ENCODE measurements at regions not wholly inside any gene's neighbourhood (a gene's known extent, or its start where the extent isn't known, plus 50 kb on each side); places are given as distances from the start of the nearest gene placed in this dataset.

DNA sequence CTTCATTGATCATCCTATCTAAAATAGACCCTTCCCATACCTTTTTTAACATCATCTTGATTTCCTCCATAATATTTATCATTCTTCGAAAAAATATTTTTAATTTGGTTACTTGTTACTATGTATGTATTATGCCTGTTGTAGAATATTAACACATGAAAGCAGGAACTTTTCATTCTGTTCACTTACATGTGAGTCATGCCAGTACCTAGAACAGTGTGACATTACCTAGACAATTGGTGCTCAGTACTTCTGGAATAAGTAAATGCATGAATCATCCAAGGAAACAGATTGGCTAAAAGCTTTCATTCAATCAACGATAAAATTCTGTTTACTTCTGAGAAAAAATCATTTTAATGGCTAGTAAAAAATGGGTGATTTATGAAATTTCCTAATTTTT lies 76.4 kb downstream of the CXXC4 start:
- DNase-seq, result no peak

DNA sequence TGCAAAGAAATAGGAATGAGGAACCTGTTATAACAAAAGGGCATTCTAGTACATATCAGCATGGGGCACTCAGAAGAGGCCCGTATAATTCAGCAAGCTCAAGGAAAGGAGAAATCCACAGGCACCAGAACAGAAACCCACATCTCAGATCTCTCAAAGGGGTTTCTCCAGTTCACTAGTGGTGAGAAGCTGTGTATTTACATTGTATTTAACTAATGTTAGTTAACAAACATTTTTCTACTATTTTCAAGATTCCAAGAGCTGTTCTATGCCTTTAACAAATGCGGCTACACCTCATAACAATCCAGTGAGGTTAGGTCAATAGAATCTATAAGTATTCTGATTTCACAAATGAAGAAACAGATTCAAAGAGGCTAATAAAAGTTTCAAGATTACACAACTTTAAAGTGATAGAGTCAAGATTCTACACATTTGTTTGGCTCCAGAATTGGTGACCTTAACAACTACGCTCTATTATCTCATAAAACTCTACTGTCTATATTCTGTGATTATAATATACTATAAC lies 77.3 kb downstream of the CXXC4 start:
- DNase-seq, result no peak

DNA sequence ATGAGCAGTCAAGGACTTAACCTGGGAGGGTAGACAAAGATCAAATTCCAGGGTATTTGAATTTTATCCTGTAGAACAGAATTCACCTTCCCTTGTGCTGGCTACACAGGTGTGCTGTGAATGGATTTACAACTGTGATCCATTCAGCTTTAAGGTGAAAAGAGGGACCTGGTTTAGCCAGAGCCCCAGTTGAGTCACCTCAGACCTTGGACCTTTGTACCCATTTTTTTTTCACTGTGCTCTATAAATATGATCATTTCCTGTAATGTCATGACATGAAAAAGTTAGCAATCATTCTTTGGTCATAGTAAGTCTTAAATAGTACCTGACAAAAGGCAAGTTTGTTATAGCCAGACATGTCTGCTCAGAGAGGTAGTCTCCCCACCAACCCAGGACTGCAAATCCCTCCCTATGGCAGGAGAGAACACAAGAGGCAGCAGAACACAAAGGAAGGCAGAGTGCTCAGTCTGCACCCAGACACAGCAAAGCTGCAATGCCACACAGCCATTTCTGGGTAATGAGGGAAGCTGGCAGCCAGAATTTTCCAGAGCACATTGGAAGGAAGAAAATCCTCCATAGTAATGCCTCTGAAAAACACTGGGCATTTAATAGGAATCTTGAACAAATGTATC lies 77.9 kb downstream of the CXXC4 start:
- no peak for DNase-seq

DNA sequence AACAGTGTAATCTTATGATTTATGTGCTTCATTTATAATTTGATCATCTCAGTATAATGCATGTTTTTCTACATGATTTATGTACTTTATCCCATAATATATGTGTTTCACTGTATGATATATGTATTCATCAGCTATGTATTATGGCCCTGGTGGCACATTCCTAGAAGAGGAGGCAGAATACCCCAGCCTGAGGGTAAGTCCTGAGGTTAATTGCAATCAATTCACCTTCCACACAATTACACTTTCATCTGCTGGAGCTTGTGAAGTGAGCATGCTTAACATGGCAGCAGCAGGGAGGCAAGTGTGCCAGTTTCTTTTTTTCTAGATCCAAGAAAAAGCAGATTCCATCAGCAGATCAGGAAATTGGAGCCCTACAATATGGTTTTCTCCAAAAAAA lies 81.2 kb downstream of the CXXC4 start:
- DNase-seq, result no peak

DNA sequence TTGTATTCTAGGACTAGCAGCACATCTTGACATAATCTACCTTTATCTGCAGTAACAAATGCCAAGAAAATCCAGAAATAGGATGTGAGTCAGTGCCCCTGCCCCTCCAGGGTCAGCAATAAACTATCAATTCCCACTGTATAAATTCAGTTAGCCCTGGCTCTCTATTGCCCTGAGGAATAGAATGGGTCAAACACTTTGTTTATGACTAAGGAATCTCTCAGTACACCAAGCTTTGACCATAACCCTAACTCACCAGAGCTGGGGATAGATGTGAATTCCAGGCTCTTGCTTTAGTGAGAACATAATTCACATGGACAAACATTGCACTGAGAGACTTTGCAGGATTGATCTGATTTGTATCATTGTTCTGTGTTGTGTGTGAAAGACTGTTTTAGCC lies 82.3 kb downstream of the CXXC4 start:
- no peak for DNase-seq

DNA sequence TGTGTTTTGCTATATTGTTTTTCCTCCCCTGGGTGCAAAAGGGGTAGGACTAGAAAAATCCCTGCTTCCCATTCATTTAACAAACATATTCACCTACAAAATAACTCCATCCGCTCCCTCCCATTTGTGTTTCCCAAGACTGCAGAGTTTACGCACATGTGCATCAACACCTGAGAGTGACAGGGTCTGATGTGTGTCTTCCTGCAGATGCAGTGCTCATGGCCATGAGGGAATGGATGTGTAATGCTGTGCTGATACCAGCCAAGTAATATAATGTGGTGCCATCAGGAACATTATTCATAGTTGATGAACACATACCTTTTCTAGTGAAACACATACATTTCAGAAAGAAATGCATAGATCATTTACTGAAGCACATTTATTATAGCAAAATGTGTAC lies 83.2 kb downstream of the CXXC4 start:
- no peak for DNase-seq

DNA sequence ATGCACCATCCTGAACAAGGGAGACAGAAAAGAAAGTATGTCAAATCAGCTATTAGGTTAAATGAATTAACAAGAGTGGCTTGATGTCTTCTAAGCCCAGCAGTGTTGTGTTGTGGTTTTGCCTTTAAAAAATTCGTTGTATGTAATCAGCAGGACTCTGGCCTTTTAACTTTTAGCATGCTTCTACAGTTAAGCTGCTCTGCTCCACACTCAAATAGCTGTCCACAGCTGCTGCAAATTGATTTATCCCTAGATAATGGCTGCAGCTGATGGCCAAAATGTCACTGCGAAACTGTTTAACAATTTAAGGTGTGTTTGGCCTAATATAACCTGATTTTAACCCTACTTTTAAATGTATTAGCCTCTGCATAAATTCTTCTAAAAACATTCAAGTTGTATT lies 85.8 kb downstream of the CXXC4 start:
- no peak for DNase-seq

DNA sequence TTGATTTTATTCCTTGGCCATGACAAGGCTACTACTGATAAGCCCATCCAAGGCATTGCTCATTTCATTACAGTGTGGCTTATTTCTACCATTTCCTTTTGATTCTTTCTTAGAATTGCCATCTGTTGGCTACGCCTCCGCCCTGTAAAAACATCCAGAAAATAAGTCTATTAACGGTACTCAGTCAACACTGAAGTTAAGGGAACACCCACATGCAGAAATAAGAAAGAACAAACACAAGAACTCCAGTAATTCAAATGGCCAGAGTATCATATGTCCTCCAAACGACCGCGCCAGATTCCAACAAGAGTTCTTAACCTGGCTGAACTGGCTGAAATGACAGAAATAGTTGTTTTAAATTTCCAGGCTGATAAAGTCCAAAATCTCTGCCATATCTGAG lies 90.3 kb downstream of the CXXC4 start:
- no peak for DNase-seq

DNA sequence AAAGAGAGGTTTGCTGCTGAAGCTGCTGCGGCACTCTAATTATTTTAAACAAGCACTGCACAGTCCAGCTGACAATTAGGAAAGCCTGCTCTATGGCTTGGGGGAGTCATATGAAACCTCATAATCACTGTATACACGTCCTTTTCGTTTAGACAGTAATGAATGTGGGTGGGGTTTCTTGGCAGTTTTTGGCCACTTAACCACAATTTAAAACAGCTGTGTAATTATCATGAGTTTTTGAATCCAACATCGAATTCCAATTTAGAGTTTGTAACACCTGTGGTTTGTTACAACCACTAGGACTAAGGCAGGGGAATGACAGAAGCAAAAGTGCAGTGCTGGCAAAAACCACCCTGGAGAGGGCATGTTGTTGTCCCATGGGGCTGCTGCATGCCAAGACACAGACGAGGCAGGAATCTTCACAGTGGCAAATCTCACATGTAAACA lies 99.5 kb downstream of the CXXC4 start:
- DNase-seq, result peak; percentile 2

DNA sequence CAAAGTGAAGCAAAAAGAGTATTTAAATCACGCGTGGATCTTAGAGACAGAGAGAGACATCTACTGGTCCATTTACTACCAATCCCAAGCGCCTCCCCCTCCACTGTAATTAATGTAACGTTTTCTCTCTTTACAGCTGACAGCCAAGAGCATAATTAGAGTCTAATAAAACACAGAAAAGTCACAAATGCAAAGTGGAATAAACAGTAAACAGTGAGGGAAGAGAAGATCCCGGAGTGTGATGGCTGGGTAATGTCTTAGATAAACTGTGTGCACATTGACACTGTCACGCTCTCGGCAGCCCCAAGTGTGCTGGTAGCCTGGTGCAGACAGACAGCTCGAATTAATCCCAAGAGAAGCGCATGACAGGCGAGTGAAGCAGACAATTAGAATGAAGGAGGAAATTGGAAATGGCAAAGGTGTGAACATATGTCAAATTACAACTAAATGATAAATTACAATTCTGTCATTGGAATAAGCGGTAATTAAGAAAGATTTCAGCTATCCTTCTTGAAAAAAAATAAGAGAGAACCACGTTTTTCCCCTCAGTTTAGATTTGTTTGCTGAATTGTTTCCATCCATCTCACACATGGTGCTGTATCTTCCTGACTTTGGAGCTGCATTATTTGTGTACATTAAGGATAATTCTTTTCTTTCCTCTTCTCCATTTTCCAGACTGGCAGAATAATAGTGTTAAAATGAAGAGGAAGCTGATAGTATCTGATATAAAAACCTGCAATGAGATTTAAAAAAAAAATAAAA lies 100.1 kb downstream of the CXXC4 start:
- DNase-seq, result no peak

DNA sequence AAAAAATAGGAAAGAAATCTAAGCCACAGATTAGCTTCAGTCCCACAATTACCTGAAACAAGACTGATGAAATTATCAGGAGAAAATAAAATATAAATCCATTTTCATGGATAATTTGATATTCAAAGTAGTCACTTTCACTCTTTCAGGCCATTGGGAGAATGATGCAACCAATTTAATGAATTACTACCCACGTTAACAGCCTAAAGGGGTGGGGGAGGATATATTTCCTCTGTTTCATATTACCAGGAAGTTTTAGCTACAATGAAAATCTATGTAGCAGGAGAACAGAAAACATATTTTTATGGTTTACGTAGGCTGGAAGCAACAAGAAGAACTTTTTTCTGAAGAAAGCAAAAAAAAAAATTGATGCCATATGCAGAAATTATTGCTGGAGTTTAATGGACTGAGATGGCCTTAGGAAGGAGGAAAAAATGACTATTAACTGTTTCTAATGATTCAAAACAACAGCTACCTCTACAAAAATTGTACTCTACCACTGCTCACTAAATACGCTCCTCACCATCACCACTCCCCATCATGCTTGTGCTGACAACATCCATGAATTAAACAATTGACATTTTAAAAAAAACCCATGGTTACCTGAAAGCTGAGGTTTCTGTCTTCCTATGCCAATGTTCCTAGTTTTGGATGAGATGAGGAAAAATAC lies 100.9 kb downstream of the CXXC4 start:
- DNase-seq, result no peak

DNA sequence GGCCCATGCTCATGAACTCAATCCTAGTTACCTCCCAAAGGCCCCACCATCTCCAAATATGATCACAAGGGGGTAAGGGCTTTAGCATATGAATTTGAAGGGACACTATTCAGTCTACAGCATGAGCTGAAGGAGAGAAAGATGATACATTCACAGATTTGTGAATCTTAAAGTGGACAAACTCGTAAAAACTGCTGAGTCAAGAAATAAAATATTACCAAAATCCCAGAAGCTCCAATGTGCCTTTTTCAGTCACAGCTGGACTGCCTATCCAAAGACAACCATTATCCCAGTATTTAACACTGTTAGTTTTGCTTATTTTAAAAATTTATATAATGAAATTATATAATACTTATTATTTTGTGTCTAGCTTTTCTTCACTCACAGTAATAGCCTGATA lies 109.0 kb downstream of the CXXC4 start:
- DNase-seq, result no peak

DNA sequence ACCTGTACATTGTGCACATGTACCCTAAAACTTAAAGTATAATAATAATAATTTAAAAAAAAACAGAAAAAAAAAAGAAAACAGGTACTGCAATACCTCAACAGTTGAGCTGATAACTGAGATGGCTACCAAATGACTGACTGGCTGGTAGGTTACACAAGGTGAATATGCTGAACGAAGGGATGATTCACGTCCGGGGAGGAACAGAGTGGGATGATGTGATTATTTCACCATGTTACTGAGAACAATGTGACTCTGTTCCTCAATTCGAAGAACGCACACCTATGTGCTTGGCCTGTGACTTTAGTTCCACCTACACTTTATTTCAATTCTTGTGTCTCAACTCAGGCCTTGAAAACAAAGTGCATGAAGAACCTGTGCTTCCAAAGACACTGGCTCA lies 111.7 kb downstream of the CXXC4 start:
- no peak for DNase-seq

DNA sequence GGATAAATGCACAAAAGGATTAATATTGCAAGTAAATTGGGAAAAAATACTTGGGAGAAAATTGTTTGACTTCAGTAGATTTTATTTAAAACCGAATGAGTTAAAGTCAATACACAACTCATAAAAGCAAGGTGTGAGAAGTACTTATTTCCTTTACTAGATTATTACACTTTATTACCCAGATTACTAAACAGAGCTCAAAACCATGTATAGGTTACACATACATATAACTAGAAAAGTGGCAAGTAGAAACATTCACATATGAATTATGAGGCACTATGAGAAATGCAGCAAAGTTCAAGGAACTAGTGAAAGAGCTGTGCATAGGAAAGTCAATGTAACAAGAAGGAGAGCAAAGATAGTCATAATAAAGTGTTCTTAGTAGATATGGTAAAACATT lies 113.0 kb downstream of the CXXC4 start:
- no peak for DNase-seq

DNA sequence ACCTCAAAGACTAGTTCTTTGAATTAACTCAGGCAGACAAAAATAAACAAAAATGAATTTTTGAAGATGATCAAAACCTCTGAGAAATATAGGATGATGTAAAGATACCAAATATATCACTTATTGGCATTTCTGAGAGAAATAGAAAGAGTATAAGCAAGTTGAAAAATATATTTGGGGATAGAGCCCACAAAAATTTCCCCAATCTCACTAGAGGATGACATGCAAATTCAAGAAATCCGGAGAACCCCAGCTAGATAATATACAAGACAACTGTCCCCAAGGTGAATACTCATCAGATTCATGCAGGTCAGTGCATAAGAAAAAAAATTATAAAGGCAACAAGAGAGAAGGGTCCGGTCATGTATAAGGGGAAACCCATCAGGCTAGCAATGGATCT lies 129.1 kb downstream of the CXXC4 start:
- DNase-seq, result no peak

DNA sequence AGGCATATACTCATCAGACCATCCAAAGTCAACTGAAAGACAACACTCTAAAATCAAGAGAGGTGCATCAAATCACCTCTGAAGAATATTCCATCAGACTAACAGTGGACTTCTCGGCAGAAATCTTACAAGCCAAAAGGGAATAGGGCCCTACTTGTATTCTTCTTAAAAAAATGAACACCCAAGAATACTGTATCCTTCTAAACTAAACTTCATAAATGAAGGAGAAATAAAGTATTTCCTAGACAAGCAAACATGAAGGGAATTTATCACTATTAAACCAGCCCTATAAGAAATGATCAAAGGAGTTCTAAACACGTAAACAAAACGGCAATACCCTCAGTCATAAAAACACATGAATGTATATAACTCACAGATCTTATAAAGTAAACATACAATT lies 141.2 kb downstream of the CXXC4 start:
- no peak for DNase-seq

DNA sequence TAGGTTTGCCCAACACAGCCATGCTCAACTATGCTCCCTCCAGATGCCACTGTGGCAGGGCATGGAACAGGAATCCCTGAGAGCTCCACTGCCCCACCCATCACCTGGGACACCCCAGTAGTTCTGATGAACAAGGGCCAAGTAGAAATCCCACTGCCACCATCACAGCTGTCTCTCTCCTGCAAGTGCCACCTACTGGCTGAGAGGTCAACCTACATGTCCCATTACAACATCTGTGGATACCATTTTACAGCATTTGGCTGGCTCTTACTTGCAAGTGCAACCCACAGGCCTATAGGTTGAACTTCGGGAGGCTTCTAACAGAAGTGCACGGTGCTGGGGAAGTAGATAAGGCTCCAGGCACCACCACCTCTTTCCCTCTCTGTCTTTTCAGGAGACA lies 142.5 kb downstream of the CXXC4 start:
- DNase-seq, result no peak

DNA sequence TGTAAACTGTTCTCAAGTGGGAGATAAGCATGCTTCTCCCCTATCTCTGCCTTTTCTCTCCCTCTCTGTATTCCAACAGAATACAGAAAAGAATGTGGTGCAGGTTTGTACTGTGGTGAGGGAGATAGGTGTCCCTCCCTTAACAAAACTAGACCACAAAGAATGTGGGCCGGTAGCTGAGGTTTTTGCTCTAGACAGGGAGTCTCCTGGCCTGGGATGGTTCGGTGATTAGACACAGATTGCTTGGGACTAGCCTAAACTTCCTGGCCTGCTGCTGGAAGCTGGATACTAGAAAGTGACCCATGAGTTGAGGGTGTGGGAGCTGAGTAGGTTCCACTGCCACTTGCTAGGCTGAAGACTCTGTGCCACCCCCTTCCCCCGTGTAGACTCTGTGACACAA lies 143.0 kb downstream of the CXXC4 start:
- DNase-seq, result no peak

DNA sequence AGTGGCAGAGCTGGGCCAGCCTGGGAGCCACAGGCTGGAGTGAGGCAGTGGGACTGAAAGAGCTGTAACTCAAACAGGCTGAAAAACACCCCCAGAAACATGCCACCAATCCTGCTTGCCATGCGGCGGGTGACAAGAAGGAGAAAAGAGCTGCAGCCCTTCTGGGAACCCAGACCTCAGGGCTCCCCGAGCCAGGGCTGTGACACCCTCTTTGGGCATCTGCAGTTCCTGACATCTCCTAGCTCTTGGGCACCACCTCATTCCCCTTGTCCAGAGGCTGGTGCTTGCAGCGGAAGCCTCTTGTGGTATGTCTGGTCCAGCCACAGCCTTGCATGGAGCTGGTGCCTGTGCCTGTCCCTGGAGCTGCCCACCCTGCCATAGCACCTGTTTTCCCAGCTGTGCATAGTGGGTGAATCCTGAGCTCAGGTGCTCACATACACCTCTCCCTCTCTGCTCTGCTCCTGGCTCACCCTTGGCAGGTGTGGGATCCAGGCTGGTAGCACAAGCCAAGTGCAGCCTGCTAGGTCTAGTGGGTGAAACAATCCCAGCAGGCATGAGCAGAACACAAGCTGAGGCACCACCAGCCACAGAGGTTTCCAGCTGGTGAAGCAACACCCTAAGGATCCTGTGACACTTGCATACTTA lies 149.0 kb downstream of the CXXC4 start:
- DNase-seq, result no peak

DNA sequence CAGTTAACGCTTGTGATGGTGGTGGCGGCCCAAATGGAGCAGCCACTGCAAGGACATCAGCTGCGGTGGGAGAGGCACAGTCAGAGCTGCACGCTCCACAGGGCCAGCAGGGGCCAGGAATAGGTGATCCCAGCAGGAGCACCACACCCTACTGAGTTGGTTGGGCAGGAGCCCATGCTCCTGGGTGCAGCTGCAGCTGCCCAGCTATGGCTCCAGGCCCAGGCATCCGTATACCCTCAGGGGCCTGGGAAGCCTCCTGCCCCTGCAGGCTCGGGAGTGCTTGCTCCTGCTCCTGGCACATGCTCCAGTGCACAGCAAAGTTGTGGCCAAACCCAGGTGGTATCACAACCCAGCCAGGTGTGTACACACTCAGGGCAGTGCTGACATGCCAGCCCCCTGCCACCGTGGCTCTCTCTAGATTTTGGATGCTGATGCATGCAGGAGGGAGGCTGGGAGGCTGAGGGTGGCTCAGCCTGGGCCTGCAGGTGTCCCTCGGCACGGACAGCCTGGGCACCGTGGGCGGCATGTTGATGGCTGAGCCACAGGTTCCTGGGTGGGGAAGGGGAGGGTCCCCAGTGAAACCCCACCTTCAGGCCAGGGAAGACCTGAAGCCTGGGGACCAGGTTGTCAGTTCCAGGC lies 150.2 kb downstream of the CXXC4 start:
- DNase-seq, result no peak

DNA sequence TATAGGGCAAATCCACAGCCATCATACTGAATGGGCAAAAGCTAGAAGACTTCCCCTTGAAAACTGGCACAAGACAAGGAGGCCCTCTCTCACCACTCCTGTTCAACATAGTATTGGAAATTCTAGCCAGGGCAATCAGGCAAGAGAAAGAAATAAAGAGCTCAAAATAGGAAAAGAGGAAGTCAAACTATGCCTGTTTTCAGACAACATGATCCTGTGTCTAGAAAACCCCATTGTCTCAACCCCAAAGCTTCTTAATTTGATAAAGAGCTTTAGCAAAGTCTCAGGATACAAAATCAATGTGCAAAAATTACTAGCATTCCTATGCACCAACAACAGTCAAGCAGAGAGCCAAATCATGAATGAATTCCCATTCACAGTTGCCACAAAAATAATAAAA lies 160.3 kb downstream of the CXXC4 start:
- no peak for DNase-seq

DNA sequence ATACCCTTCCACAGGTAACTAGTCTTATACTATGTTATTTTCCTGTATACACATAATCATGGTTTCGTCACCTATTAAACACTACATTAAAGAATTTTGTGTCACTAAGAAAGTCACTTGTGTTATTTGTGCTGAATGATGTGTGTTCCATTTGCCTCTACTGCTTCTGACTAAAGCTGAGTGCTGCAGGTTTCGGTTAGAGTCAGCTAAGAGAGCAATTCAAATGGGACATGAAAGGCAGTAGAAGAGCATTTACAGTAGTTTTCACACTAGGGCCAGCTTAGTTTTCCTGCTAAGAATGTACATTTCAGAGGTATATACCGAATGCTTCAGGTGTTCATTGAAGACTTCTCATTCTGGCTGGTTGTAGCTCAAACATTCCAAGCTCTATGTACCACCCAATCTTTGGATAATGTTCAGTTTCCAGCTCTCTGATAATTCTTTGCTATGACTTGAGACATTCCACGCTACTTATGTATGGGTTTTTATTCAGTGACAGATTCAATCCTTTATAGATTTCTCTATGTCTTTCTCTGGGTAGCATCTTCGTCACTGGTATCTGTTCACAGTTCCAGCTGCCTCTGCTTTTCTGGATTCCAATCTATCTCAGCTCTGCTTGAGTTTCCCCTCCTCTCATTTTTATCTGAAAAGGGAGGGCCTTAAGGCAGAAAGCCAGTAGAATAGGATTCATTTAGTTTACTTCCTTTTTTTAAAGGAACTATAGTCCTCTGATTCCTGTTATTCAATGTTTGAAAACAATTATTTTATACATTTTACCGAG lies 164.4 kb downstream of the CXXC4 start:
- no peak for DNase-seq

Data from NCI-H2171 (cell line).